ENCODE measurements at regions not wholly inside any gene's neighbourhood (a gene's known extent, or its start where the extent isn't known, plus 50 kb on each side); places are given as distances from the start of the nearest gene placed in this dataset.

DNA sequence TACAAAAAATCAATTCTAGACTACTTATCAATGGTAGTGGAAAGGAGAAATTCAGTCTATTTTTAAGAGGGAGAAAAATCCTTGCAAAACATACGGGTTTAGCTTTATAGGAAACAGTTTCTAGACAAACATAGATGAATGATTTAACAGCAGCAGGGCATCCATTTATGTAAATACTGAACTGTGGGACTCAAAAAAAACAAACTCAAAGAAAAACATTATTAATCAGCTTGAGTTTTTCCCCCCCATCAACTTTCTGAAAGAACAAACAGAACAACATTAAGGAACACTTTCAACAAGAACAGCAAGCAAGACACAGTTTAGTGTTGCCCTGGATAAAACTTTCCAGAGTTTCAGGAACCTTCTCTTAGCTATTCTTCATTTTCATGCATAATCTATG is 147.3 kb upstream of the KCNK2 start:
- Mint-ChIP-seq H3K27me3 (no peaks in the 10 kb centered on the region), H3K4me1 (no peaks in the 10 kb centered on the region), H3K27ac (no peak overlapping the region), H3K4me3 (no peak overlapping the region), H3K9me3 (peaks cover 0 to 5% (median 2%) of the 10 kb centered on the region in 7 donors), H3K36me3 (no peaks in the 10 kb centered on the region)
- DNase-seq (no peak), ATAC-seq (ENCODE audit: low read depth in 2 of 2) (no peak)

DNA sequence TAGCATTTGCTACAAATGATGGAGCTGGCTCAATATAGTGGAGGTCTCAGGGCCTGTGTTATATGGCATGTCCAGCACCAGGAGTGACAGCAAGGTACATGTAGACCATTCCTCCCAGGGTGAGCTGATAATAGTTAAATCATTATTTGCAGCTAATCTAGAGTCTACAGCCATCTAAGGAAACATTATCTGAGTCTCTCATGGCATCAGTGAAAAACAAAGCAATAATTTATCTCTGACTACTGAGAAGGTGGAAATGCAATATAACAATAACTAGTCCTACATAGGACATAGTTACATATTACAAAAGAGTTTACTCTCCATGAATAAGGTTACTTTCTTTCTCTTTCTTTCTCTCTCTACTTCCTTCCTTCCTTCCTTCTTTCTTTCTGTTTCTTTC is 143.4 kb upstream of the KCNK2 start:
- no peak overlapping the region for H3K27ac Mint-ChIP-seq
- peaks cover 0 to 2% (median 0%) of the 10 kb centered on the region in 7 donors for H3K9me3 Mint-ChIP-seq
- no peaks in the 10 kb centered on the region for H3K4me1 Mint-ChIP-seq
- no peaks in the 10 kb centered on the region for H3K36me3 Mint-ChIP-seq
- no peak overlapping the region for H3K4me3 Mint-ChIP-seq
- no peak for ATAC-seq (ENCODE audit: low read depth in 2 of 2)
- H3K27me3 Mint-ChIP-seq, result no peaks in the 10 kb centered on the region
- no peak for DNase-seq

DNA sequence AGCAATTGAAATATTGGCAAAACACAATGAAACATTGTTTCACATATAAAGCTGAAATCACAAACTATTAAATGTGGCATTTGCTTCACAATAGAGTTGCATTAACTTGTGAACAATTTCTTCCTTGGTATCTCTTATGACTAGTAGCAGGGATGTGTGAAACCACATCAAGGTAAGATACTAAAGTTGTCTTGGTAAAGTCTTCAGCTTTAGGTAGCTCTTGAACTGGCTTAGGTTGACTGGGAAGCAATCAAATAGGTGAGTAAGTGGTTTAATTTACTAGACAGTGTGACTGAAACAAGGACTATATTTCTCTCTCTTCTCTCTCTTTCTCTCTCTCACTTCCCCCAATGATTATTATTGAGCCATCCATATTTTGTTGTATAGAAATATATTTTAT is 141.5 kb upstream of the KCNK2 start:
- Mint-ChIP-seq H3K4me3 (no peak overlapping the region), H3K27me3 (no peaks in the 10 kb centered on the region), H3K4me1 (no peaks in the 10 kb centered on the region), H3K36me3 (no peaks in the 10 kb centered on the region), H3K27ac (no peak overlapping the region), H3K9me3 (peaks cover 0 to 2% (median 0%) of the 10 kb centered on the region in 7 donors)
- no peak for ATAC-seq (ENCODE audit: low read depth in 2 of 2)
- no peak for DNase-seq

DNA sequence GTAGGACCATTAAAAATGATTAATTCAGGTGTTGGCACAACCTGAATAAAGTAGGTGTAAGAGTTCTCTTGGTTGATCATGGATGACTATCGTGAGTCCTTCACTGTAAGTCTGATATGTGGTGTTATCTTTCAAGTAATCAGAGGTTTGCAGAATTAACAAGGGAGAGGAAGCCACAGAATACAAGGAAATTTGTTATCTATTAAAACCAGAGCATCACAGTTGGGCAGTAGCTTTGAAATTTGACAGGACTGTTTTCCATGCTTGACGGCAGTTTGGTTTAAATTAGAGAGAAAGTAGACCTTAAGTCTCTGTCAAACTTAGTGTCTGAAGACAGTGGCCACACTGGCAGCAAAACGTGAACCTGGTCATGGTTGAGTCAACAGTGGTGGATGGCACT is 139.5 kb upstream of the KCNK2 start:
- ATAC-seq (ENCODE audit: low read depth in 2 of 2) (no peak), DNase-seq (no peak)
- Mint-ChIP-seq H3K27me3 (no peaks in the 10 kb centered on the region), H3K27ac (no peak overlapping the region), H3K9me3 (peaks cover 0 to 2% (median 0%) of the 10 kb centered on the region in 7 donors), H3K4me3 (no peak overlapping the region), H3K4me1 (no peaks in the 10 kb centered on the region), H3K36me3 (no peaks in the 10 kb centered on the region)

DNA sequence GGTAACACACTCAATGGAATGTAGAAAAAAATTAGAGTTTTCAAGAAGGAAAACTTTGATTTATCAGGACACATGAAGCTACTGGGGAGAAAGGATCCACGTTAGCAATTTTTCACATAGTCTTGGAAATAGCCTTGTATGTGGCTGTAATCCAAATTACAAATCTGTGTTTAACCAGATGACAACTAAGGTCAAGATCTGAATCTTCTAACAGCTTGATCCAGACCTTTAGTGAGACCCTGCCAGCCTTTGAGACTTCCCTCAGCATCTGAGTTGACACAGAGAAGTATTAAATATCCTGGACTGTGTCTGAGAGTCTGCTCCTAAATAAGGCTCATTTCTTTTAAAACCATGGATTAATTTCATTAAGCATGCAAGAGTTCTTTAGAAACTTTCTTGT is 135.9 kb upstream of the KCNK2 start:
- H3K36me3 Mint-ChIP-seq, result no peaks in the 10 kb centered on the region
- no peak overlapping the region for H3K27ac Mint-ChIP-seq
- H3K9me3 Mint-ChIP-seq, result peaks cover 0 to 4% (median 0%) of the 10 kb centered on the region in 7 donors
- H3K4me3 Mint-ChIP-seq, result no peak overlapping the region
- ATAC-seq (ENCODE audit: low read depth in 2 of 2), result no peak
- no peak for DNase-seq
- no peaks in the 10 kb centered on the region for H3K27me3 Mint-ChIP-seq
- no peaks in the 10 kb centered on the region for H3K4me1 Mint-ChIP-seq

DNA sequence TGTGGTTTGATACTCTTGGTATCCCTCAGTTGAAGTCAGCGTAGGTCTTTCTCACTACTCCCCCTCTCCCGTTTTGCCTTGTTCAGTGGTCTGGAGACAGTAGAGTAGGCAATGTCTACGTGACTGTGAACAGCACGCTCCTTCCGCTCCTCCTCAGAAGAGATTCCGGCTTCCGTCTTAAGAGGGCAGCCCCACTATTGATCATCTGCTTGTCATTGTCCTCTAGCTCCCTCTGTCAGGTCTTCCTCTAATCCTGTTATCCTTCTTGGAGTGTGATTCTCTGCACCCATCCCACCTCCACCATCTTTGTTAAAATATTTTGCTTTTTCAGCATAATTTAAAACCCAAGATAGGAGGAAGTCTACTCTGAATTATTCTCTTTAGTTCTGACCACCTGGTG is 129.9 kb upstream of the KCNK2 start:
- Mint-ChIP-seq H3K4me3 (no peak overlapping the region), H3K36me3 (no peaks in the 10 kb centered on the region), H3K4me1 (no peaks in the 10 kb centered on the region), H3K27ac (no peak overlapping the region), H3K9me3 (peaks cover 0 to 11% (median 0%) of the 10 kb centered on the region in 7 donors), H3K27me3 (no peaks in the 10 kb centered on the region)
- DNase-seq (no peak), ATAC-seq (ENCODE audit: low read depth in 2 of 2) (no peak)

DNA sequence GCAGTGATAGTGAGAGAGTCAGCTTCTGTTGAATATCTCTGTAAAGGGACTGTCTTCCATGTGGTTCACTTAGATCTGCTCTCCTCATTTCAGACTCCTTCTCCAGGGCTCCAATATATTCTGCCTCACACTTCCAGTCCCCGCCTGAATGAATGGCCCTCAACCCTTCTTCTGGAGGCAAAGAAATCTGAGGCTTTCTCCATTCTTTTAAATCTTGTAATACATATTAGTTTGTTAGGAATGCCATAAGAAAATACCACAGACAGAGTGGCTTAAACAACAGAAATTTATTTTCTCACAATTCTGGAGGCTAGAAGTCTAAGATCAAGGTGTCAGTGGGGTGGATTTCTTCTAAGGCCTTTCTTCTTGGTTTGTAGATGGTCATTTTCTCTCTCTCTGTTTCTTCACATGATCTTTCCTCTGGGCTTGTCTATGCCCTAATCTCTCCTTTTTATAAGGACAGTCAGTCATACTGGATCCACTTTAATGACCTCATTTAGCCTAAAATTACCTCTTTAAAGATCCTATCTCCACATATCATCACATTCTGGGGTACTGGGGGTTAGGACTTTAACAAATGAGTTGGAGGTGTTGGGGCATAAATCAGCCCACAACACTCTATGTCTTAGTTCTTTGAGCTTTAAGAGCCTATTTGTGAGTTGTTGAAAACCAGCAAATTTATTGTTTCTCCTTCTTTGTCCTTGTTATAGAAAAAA is 128.5 kb upstream of the KCNK2 start:
- H3K36me3 Mint-ChIP-seq, result no peaks in the 10 kb centered on the region
- ATAC-seq (ENCODE audit: low read depth in 2 of 2) (no peak), DNase-seq (no peak)
- no peaks in the 10 kb centered on the region for H3K4me1 Mint-ChIP-seq
- H3K27ac Mint-ChIP-seq, result no peak overlapping the region
- no peak overlapping the region for H3K4me3 Mint-ChIP-seq
- H3K27me3 Mint-ChIP-seq, result no peaks in the 10 kb centered on the region
- peaks cover 0 to 15% (median 0%) of the 10 kb centered on the region in 7 donors for H3K9me3 Mint-ChIP-seq

DNA sequence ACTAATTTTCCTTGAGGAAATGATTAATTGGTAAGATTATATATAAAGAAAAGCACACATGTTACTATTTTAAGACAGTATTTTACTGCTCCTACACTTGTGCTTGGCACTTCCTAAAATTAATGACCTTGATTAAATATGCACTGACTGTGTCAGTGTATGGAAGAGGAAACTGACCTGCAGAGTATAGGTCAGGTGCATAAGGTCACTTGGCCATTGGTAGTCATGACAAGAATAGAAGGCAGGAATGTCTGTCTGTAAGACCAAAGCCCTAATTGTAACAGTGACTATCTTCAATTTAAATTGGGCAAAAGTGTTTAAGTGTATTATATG is 128.0 kb upstream of the KCNK2 start:
- Mint-ChIP-seq H3K4me3 (no peak overlapping the region), H3K27ac (no peak overlapping the region), H3K36me3 (no peaks in the 10 kb centered on the region), H3K4me1 (no peaks in the 10 kb centered on the region), H3K27me3 (no peaks in the 10 kb centered on the region), H3K9me3 (peaks cover 0 to 15% (median 0%) of the 10 kb centered on the region in 7 donors)
- no peak for ATAC-seq (ENCODE audit: low read depth in 2 of 2)
- no peak for DNase-seq

DNA sequence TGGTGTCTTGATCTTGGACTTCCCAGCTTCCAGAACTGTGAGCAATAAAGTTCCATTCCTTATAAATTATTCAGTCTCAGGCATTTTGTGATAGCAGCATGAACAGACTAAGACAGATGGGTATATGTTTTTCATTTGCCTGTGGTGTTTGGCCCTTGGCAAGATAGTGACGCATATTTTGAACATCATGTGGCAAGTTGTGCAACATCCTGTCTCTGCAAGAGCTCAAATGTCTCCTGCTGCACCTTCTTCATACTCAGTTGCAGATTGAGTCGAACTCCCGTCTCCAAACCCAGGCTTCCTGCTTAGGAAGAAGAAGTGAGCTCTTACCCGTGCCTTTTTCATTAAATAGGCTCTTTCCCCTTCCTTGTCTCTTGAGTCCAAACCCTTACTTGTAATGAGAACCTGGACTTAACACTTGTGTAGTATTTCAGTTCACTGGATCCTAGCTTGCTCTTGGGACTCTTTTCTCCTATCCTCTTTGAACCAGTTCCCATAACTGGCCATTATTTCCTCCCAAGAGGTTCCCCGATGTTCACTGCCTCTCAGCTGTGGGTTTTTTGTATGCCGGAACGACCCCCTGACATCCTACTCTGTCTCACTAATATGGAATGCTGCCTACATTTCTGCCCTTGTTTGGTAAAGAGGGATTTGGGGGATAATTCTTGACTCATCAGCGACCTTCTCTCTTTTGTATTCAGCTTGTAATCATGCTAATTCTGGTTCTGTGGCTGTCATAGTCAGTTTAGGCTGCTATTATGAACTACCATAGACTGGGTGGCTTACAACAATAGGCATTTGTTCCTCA is 125.0 kb upstream of the KCNK2 start:
- DNase-seq, result no peak
- H3K4me1 Mint-ChIP-seq, result no peaks in the 10 kb centered on the region

DNA sequence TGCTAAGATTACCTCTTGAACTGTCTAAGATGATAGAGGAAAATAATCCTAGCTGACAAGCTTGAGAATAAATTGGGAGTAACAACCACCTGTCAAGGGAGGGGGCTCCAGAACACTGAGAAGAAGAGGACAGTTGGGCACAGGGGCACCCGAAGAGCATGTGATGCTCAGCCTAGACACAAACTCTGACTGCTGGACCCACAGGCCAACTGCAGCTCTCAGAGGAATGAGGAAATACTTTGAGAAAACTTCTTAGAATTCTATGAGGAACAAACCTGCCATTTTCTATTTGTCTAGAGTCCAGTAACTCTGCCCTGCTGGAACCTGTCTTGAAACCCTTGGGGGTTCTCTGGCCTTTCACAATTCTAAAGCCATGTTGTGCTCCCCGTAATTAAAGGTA is 124.1 kb upstream of the KCNK2 start:
- peaks cover 0 to 11% (median 0%) of the 10 kb centered on the region in 7 donors for H3K9me3 Mint-ChIP-seq
- no peaks in the 10 kb centered on the region for H3K36me3 Mint-ChIP-seq
- H3K27ac Mint-ChIP-seq, result no peak overlapping the region
- H3K4me1 Mint-ChIP-seq, result no peaks in the 10 kb centered on the region
- DNase-seq (no peak), ATAC-seq (ENCODE audit: low read depth in 2 of 2) (no peak)
- H3K27me3 Mint-ChIP-seq, result no peaks in the 10 kb centered on the region
- H3K4me3 Mint-ChIP-seq, result no peak overlapping the region

More for the DNA sequence above, 125.0 kb upstream of the KCNK2 start:
- H3K36me3 Mint-ChIP-seq, result no peaks in the 10 kb centered on the region
- no peak for ATAC-seq (ENCODE audit: low read depth in 2 of 2)
- no peak overlapping the region for H3K27ac Mint-ChIP-seq
- H3K9me3 Mint-ChIP-seq, result peaks cover 0 to 15% (median 0%) of the 10 kb centered on the region in 7 donors
- H3K27me3 Mint-ChIP-seq, result no peaks in the 10 kb centered on the region
- H3K4me3 Mint-ChIP-seq, result no peak overlapping the region

DNA sequence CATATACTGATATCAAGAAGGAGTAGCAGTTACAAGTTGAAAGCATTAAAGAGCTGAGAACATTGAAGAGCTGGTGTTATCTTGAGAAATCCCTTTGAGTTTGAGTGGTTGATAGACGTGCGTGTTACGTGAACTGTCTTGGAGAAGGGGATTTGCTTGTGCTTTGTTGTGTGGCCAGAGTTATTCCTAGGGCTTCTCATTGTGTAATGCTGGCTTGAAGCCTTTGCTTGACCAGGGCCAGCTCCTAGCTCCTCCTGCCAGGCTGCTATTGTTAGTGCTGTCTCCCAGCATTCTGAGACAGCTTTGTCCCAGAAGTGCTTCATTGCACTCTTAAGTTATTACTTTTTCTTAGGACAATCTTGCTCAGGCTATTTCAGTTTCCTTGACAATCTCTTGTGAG is 116.2 kb upstream of the KCNK2 start:
- ATAC-seq (ENCODE audit: low read depth in 2 of 2) (no peak), DNase-seq (no peak)
- no peaks in the 10 kb centered on the region for H3K4me1 Mint-ChIP-seq
- no peak overlapping the region for H3K27ac Mint-ChIP-seq
- no peaks in the 10 kb centered on the region for H3K36me3 Mint-ChIP-seq
- no peak overlapping the region for H3K4me3 Mint-ChIP-seq
- H3K9me3 Mint-ChIP-seq, result peaks cover 0 to 3% (median 2%) of the 10 kb centered on the region in 7 donors
- no peaks in the 10 kb centered on the region for H3K27me3 Mint-ChIP-seq

DNA sequence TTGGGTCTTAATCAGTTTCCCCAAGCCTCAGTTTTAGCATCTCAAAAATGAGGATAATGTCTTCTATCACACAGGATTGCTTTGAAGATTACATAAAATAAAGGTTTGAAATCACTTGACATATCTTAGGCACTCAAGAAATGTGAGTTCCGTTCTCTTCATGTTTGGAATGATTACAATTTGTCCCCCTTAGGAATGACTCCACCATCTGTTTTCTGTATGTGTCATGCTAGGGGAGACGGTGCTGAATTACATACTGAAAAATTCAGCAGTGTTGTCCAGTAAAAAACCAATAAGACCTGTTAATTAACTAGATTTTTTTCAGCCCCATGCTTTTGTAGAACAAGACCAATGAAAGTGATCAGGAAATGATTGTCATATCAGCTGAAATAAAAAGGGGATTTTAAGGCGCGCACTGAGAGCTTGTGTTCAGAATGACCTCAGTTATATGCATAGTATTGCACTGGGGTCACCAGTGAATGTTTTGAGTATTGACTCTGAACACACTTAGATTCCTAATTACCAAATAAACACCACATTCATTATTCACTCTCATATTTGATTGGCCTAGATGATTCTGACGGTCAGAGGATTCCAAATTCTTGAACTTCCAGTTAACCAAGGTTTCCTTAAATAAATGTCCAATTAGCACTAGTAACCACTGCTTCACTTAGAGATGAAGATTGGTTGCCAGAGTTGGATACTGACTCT is 114.5 kb upstream of the KCNK2 start:
- Mint-ChIP-seq H3K4me1 (no peaks in the 10 kb centered on the region), H3K27me3 (no peaks in the 10 kb centered on the region), H3K4me3 (no peak overlapping the region), H3K36me3 (no peaks in the 10 kb centered on the region), H3K9me3 (peaks cover 0 to 5% (median 2%) of the 10 kb centered on the region in 7 donors), H3K27ac (no peak overlapping the region)
- DNase-seq, result no peak
- no peak for ATAC-seq (ENCODE audit: low read depth in 2 of 2)

DNA sequence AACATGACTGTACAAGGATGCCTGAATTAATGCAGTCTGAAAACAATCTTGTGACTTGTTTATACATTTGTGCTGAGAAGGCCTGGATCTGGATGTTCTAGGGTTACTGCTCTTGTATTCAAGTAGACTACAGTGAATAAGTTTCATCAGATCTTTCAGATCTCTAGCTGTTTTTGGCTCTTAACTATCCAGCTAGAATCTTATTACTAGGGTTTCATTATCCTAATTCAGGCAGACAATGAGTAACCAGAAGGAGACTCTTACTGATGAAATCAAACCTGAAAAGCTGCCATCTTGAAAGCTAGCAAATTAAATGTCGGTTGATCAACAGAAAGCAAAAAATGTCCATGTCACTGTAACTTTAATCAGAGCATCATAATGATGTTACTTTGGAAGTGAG is 112.5 kb upstream of the KCNK2 start:
- Mint-ChIP-seq H3K9me3 (peaks cover 0 to 7% (median 2%) of the 10 kb centered on the region in 7 donors), H3K4me1 (no peaks in the 10 kb centered on the region), H3K27ac (no peak overlapping the region), H3K36me3 (no peaks in the 10 kb centered on the region), H3K27me3 (no peaks in the 10 kb centered on the region), H3K4me3 (no peak overlapping the region)
- DNase-seq (no peak), ATAC-seq (ENCODE audit: low read depth in 2 of 2) (no peak)

DNA sequence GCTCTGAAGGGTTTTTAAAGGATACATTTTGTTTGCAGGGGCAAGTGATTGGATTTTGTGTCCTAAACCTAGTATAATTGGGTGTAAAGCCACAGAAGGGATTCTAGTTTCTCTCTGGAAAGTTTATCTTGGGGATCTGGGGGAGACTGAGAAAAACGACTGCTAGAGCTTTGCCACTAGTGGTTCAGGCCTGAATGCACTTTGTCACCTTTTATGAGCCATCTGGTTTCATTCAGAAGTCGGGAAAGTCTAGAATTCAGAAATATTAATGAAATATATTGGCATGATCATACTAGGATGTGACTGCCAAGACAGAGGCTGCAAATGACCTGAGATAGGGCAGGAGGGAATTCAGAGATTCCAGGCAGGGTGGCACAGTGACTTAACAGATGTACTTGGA is 111.5 kb upstream of the KCNK2 start:
- ATAC-seq (ENCODE audit: low read depth in 2 of 2), result no peak
- H3K4me1 Mint-ChIP-seq, result no peaks in the 10 kb centered on the region
- no peak overlapping the region for H3K27ac Mint-ChIP-seq
- no peak overlapping the region for H3K4me3 Mint-ChIP-seq
- H3K36me3 Mint-ChIP-seq, result no peaks in the 10 kb centered on the region
- H3K27me3 Mint-ChIP-seq, result no peaks in the 10 kb centered on the region
- H3K9me3 Mint-ChIP-seq, result peaks cover 0 to 7% (median 2%) of the 10 kb centered on the region in 7 donors
- no peak for DNase-seq

Data from naive B cell (primary cell).